ENCODE measurements at regions not wholly inside any gene's neighbourhood (a gene's known extent, or its start where the extent isn't known, plus 50 kb on each side); places are given as distances from the start of the nearest gene placed in this dataset.

- H3K4me3 ChIP-seq (ENCODE audit: low read length), result no peak overlapping the region
- no peak overlapping the region for H3K27ac ChIP-seq (ENCODE audit: low read length)
- no peaks in the 10 kb centered on the region for H4K20me1 ChIP-seq (ENCODE audit: insufficient read depth, low read length)
- H3F3A ChIP-seq (ENCODE audit: insufficient read depth, low read length), result no peaks in the 10 kb centered on the region
- no peaks in the 10 kb centered on the region for H3K4me1 ChIP-seq (ENCODE audit: low read length)
- no peak for DNase-seq
- no peaks in the 10 kb centered on the region for H3K27me3 ChIP-seq (replicated peaks; ENCODE audit: insufficient read depth, low read length)
- no peaks in the 10 kb centered on the region; the same call in 1 of the 2 replicates for H3K9me2 ChIP-seq (replicated peaks; ENCODE audit: insufficient read depth, low read length)
- no peak overlapping the region for H3K9ac ChIP-seq (ENCODE audit: low read length)
- H2AFZ ChIP-seq (ENCODE audit: low read length), result no peak overlapping the region
- H3K9me3 ChIP-seq (replicated peaks; ENCODE audit: insufficient read depth, low read length), result no peaks in the 10 kb centered on the region
- no peaks in the 10 kb centered on the region for H3K79me2 ChIP-seq (ENCODE audit: low read length)
- no peaks in the 10 kb centered on the region for H3K36me3 ChIP-seq (replicated peaks; ENCODE audit: insufficient read depth, low read length)
- TF ChIP-seq EZH2phosphoT487 (IDR thresholded peaks at IDR 0.05; ENCODE audit: low read length) (no peak), EZH2 (optimal IDR thresholded peaks at IDR 0.05; ENCODE audit: low read depth, low read length) (no peak)
- TF ChIP-seq, protein P1, sequence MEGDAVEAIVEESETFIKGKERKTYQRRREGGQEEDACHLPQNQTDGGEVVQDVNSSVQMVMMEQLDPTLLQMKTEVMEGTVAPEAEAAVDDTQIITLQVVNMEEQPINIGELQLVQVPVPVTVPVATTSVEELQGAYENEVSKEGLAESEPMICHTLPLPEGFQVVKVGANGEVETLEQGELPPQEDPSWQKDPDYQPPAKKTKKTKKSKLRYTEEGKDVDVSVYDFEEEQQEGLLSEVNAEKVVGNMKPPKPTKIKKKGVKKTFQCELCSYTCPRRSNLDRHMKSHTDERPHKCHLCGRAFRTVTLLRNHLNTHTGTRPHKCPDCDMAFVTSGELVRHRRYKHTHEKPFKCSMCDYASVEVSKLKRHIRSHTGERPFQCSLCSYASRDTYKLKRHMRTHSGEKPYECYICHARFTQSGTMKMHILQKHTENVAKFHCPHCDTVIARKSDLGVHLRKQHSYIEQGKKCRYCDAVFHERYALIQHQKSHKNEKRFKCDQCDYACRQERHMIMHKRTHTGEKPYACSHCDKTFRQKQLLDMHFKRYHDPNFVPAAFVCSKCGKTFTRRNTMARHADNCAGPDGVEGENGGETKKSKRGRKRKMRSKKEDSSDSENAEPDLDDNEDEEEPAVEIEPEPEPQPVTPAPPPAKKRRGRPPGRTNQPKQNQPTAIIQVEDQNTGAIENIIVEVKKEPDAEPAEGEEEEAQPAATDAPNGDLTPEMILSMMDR (IDR thresholded peaks at IDR 0.05; ENCODE audit: low read length), result no peak
- no peak overlapping the region for H3K4me2 ChIP-seq (ENCODE audit: low read depth, low read length)
Measured at GRCh38 chr9:28001096-28001495, 427.8 kb upstream of the C9orf72 start.

DNA sequence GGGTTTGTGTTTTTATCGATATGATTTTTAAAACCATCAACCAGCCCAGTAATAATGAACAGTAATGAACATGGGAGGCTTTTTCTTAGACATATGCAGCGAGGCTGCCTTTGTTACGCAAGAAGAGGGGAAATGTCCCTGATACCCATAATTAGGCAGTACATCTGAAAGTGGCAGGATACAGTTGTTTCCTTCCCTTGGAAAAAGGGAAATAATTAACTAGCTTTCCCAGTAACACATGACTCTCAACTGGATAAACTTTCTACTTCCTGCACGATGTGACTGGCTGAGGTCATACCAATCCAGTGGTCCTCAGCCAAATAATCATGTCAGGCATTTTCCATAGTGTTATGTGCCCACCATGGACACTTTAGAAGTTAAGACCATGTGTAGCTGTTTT is 431.6 kb upstream of the C9orf72 start:
- Histone ChIP-seq H3K4me1 (ENCODE audit: low read length) (no peaks in the 10 kb centered on the region), H4K20me1 (ENCODE audit: insufficient read depth, low read length) (no peaks in the 10 kb centered on the region), H3K27me3 (replicated peaks; ENCODE audit: insufficient read depth, low read length) (no peaks in the 10 kb centered on the region), H3K9ac (ENCODE audit: low read length) (no peak overlapping the region), H3K79me2 (ENCODE audit: low read length) (no peaks in the 10 kb centered on the region), H3K9me2 (replicated peaks; ENCODE audit: insufficient read depth, low read length) (no peaks in the 10 kb centered on the region; the same call in 1 of the 2 replicates), H3K36me3 (replicated peaks; ENCODE audit: insufficient read depth, low read length) (no peaks in the 10 kb centered on the region), H3F3A (ENCODE audit: insufficient read depth, low read length) (no peaks in the 10 kb centered on the region), H2AFZ (ENCODE audit: low read length) (no peak overlapping the region), H3K4me3 (ENCODE audit: low read length) (no peak overlapping the region), H3K27ac (ENCODE audit: low read length) (no peak overlapping the region), H3K9me3 (replicated peaks; ENCODE audit: insufficient read depth, low read length) (no peaks in the 10 kb centered on the region), H3K4me2 (ENCODE audit: low read depth, low read length) (no peak overlapping the region)
- TF ChIP-seq EZH2 (optimal IDR thresholded peaks at IDR 0.05; ENCODE audit: low read depth, low read length), result no peak
- TF ChIP-seq EZH2phosphoT487 (IDR thresholded peaks at IDR 0.05; ENCODE audit: low read length), result no peak
- TF ChIP-seq, protein P1 (IDR thresholded peaks at IDR 0.05; ENCODE audit: low read length), result no peak
- no peak for DNase-seq

- H3K9ac ChIP-seq (ENCODE audit: low read length), result no peak overlapping the region
- H3K79me2 ChIP-seq (ENCODE audit: low read length), result no peaks in the 10 kb centered on the region
- TF ChIP-seq, protein P1 (IDR thresholded peaks at IDR 0.05; ENCODE audit: low read length), result no peak
- TF ChIP-seq EZH2 (optimal IDR thresholded peaks at IDR 0.05; ENCODE audit: low read depth, low read length), result no peak
- no peak for TF ChIP-seq EZH2phosphoT487 (IDR thresholded peaks at IDR 0.05; ENCODE audit: low read length)
- H3K4me1 ChIP-seq (ENCODE audit: low read length), result no peaks in the 10 kb centered on the region
- no peaks in the 10 kb centered on the region for H3K36me3 ChIP-seq (replicated peaks; ENCODE audit: insufficient read depth, low read length)
- no peak overlapping the region for H2AFZ ChIP-seq (ENCODE audit: low read length)
- DNase-seq, result no peak
- no peak overlapping the region for H3K27ac ChIP-seq (ENCODE audit: low read length)
- no peaks in the 10 kb centered on the region for H4K20me1 ChIP-seq (ENCODE audit: insufficient read depth, low read length)
- H3K27me3 ChIP-seq (replicated peaks; ENCODE audit: insufficient read depth, low read length), result no peaks in the 10 kb centered on the region
- H3K9me3 ChIP-seq (replicated peaks; ENCODE audit: insufficient read depth, low read length), result no peaks in the 10 kb centered on the region
- no peak overlapping the region for H3K4me3 ChIP-seq (ENCODE audit: low read length)
- no peaks in the 10 kb centered on the region for H3F3A ChIP-seq (ENCODE audit: insufficient read depth, low read length)
- no peaks in the 10 kb centered on the region; the same call in 1 of the 2 replicates for H3K9me2 ChIP-seq (replicated peaks; ENCODE audit: insufficient read depth, low read length)
- H3K4me2 ChIP-seq (ENCODE audit: low read depth, low read length), result no peak overlapping the region
Measured at GRCh38 chr9:28005779-28006178, 432.5 kb upstream of the C9orf72 start.
